Stimulated activated CD8-positive, alpha-beta memory T cell treated with anti-CD3 and anti-CD28 coated beads, Interleukin-4, amount 100 ng/mL, for 48 hours (primary cell): ENCODE measurements at regions not wholly inside any gene's neighbourhood (a gene's known extent, or its start where the extent isn't known, plus 50 kb on each side); places are given as distances from the start of the nearest gene placed in this dataset.
"Not testable (repeated sequence)": the region's sequence is repeated elsewhere in the genome, so short reads cannot be mapped to it uniquely, and the experiment has no call there.

ENCODE experiments used
- DNase-seq: peaks from one replicate; pipeline ENCODE4 v3.0.0-alpha.2; 2020

- DNase-seq: peak; percentile 23
Observed at GRCh38 chr12:4154672-4155225, 118.8 kb upstream of the CCND2 start.

- DNase-seq: peak; percentile 84
Observed at GRCh38 chr12:4153343-4153892, 120.1 kb upstream of the CCND2 start.

GRCh38 chr12:4152145-4152795, 121.3 kb upstream of the CCND2 start:
- DNase-seq: no peak

GRCh38 chr12:4151362-4152121, 122.0 kb upstream of the CCND2 start:
- peak; percentile 17 for DNase-seq

- DNase-seq: peak; percentile 24
Observed at GRCh38 chr12:4150355-4150754, 123.2 kb upstream of the CCND2 start.

- peak; percentile 69 for DNase-seq
Observed at GRCh38 chr12:4148418-4149056, 125.0 kb upstream of the CCND2 start.

GRCh38 chr12:4147031-4147481, 126.5 kb upstream of the CCND2 start:
- peak; percentile 25 for DNase-seq

GRCh38 chr12:4145990-4146859, 127.3 kb upstream of the CCND2 start:
- DNase-seq: peak; percentile 75

GRCh38 chr12:4144676-4145075, 128.9 kb upstream of the CCND2 start:
- peak; percentile 24 for DNase-seq

- peak; percentile 34 for DNase-seq
Observed at GRCh38 chr12:4143896-4144295, 129.7 kb upstream of the CCND2 start.

- peak; percentile 35 for DNase-seq
Observed at GRCh38 chr12:4141348-4142270, 132.0 kb upstream of the CCND2 start.

- DNase-seq: peak; percentile 25
Observed at GRCh38 chr12:4140581-4141301, 132.8 kb upstream of the CCND2 start.

- DNase-seq: peak; percentile 19
Observed at GRCh38 chr12:4139191-4139590, 134.4 kb upstream of the CCND2 start.

- DNase-seq: not testable (repeated sequence)
Observed at GRCh38 chr12:4138532-4138931, 135.0 kb upstream of the CCND2 start.

GRCh38 chr12:4138051-4138450, 135.5 kb upstream of the CCND2 start:
- no peak for DNase-seq

- no peak for DNase-seq
Observed at GRCh38 chr12:4137441-4137840, 136.1 kb upstream of the CCND2 start.

GRCh38 chr12:4137015-4137414, 136.5 kb upstream of the CCND2 start:
- no peak for DNase-seq

GRCh38 chr12:4135919-4136605, 137.5 kb upstream of the CCND2 start:
- DNase-seq: peak; percentile 82

- no peak for DNase-seq
Observed at GRCh38 chr12:4134448-4135263, 138.9 kb upstream of the CCND2 start.
